HG03469 (cell line): ENCODE measurements at regions not wholly inside any gene's neighbourhood (a gene's known extent, or its start where the extent isn't known, plus 50 kb on each side); places are given as distances from the start of the nearest gene placed in this dataset.
"Not testable (repeated sequence)": the region's sequence is repeated elsewhere in the genome, so short reads cannot be mapped to it uniquely, and the experiment has no call there.

ENCODE experiments used
- ATAC-seq: cut with Tn5 transposase; IDR thresholded peaks from one replicate; pipeline ENCODE4 v1.9.1; 2021; ENCODE audit warnings: mild to moderate bottlenecking, moderate library complexity, moderate number of reproducible peaks; ENCODE audit not compliant: unreplicated experiment

DNA sequence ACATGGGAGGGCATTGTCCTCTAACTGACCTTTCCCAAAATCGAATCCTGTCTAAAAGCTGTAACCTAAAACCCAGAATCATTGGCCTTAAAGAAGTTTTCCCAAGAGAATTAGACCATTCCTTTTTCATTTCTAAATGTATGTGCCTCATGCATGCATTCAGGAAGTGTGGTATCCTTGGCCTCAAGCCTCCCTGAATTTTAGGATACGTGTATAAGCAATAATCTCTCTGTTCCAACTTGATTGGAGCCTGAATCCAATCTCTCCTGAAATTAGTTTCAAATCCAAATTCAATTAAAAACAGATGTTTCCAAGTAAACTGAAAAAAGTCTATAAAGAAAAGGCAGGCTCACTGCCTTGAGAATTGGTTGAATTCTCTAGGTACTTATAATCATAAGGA is 86.0 kb upstream of the VEPH1 start:
- ATAC-seq: no peak

DNA sequence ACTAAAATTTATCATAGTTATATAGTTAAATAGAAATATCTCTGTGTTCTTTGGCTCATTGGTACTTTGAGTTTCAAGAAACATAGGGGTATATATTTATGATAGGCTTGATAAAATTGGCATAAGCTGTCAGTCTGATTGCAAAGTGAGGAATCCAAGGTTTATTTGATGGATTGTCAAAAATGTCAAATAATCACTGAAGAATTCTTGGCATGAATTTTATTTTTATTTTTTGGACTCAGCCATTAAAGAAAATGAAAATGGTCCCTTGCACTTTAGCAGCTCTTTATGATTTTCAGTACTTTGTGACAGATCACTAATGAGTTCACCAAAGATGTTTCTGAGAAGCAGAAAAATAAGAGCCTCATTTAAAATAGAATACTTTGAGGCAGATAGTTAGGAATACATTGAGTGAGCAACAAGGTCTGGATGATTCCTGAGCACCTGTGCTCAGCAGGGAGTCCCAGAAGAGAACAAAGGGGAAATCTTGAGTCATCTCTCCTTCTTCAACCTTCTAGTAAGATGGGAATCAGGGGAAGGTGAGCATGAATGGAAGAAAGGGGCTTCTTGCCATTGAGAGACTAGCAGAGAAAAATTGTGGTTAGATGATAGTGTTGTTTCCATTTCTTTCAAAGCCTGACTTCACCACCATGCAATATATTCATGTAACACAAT is 85.3 kb upstream of the VEPH1 start:
- ATAC-seq: no peak

DNA sequence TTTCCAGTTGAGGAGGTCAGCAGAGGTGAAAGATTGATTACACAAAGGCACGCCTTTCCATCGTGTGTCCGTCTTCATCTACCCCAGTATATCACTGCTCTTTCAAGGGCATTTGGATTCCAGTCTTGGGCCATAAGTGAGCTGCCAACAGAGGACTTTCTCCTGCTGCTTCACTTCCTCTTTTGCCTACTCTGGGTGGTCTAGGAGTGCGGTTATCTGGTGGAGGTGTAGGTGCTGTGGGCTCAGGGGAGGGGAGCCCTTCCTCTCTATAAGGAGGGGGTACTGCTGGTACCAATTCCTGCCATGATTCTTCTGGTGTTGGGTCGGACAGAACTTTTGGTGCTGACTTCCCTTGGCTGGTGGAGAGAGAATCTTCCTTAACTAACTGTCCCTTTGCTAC is 83.1 kb upstream of the VEPH1 start:
- no peak for ATAC-seq

DNA sequence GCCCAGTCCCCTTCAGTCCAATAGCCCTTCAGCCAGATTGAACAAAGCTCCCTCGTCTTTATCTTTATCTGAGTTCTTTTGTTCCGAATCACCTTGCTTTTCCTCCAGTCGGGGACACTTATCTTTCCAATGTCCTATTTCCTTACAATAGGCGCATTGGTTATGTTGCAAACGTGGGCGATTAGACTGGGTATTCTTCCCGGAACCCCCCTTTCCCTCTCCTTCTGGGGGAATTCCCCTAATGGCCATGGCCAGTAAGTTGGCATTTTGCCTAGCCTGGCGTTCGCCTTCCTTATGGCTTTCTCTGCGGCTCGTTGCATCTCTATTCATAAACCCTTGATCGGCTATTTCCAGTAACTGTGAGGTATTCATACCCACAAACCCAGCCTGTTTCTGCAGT is 82.2 kb upstream of the VEPH1 start:
- no peak for ATAC-seq

DNA sequence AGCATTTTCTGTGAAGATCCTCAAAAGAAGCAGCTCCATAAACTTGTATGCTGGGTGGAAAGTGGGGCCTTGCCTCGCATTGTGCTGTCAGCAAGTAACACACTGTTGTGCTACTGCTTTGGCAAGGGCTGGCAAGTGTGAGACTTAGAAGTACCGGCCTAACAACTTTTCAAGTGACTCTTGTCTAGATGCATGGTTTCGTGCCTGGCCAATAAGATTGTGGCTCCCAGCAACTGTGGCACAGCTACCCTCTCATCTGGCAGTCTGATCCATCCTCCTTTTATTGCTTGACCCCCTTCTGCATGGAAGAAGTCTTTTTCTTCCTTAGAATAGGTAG is 79.4 kb upstream of the VEPH1 start:
- no peak for ATAC-seq

DNA sequence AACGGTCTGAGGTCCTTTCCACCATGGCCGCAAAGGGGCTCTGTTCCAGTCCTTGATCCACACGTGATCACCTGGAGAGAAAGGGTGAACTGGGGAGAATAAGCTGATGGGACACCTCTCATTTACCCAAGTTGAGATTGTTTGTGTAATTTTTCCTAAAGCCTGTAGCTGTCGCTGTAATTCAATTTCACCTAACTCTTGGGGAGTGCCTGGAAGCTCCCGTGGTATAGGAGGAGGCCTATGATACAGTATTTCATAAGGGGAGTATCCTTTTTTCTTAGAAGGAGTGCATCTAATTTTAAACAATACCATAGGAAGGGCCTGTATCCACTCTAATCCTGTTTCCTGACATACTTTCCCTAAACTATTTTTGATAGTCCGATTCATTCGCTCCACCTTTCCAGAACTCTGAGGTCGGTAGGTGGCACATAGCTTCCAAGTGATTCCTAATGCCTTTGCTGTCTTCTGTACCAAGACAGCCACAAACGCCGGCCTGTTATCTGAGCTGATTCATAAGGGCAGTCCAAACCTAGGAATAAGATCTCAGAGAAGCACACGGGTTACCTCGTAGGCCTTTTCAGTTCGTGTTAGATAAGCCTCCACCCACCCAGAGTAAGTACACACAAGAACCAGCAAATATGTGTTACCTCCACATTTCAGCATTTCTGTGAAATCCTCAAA is 78.9 kb upstream of the VEPH1 start:
- ATAC-seq: not testable (repeated sequence)

DNA sequence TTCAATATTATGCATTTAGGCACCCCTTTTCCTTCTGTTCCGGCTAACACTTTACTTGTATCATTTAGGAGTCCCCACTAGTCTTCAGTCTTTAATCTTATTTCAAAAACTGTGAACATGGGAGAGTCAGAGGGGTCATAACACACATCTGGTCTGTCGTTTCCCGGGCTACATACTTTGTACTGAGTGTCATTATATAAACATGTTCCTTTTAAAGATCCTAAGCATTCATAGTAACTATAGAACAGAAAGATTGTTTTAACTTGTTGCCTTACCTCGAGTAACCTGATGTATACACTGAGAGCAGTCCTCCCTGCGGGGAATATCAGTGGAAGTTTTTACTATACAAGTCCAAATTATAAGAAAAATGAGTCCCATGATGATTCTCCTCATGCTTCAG is 78.2 kb upstream of the VEPH1 start:
- ATAC-seq: no peak

DNA sequence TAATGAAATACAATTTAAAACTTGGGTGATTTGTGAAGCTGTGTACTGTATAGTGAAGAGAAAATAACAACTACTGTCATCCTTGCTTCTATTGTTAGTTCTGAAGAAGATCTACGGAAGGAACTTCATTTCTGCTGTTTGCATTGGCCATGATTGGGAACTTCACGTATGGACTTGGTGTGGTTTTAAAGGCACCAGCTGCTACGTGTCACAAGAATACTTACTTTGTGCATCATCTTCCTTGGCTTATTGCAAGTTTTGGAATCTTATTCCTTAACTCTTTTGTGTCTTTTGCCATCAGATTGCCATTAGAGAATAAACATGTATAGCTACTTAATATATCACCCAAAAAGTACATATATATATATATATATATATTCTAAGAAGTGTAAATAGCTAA is 75.0 kb upstream of the VEPH1 start:
- no peak for ATAC-seq

DNA sequence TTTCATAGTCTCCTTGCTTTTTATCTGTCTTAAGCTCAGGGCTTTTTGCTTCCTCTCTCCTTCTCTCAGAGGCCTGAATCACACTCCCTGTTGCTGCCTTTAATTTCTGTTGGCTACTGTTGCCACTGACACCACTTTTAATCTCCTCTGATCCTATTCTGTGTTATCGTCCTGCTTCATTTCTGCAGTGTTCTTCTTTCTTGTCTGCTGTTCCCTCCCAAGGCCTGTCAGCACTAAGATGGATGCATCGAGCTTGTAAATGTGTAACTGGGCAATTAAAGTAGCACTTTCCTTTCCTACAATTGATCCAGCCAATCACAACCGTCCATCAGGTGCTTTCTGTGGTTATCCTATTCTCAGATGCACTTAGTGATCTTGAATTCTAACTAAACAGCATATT is 71.3 kb upstream of the VEPH1 start:
- no peak for ATAC-seq

DNA sequence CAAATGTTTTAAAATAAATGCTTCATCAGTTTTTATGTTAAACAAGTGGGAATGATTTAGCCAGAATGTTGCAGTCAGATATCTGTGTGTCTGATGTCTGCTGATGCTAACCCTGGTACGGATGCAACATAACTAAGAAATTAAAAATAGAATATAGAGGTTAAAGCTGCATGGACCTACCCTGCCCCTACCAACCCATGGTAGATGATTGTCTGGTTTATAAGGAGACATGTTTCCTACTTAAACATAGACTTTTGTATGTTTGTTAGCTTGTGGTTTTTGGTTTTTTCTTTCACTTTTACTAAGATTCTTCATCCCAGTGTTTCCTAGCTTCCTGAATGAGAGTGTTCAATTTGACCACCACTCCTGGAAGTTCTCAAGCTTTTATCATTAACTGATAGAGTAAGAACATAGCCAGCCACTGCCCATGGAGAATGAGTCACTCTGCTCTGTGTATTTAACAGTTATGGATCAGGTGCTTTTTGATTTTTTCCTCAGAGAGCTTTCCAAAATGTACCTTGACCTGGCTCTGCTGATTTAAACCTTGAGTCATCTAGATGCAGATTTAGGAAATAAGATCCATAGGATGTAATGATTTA is 70.7 kb upstream of the VEPH1 start:
- no peak for ATAC-seq

DNA sequence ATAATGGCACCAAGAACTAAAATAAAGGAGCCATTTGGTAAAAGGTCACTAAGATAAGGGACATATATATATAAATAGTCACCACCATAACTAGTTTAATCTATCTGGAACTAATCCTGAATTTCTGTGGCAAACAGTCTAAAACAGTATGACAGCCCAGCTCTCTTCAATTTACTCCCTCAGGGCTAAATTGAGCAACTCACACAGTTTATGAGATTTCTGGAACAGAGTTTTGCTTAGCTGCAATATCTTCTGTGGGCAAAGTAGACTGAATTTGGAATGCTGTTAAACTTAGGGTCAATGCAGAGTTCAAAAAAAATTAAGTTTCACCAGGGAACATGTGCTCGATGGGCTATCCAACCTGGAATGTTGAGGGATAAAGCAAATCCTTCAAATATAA is 70.1 kb upstream of the VEPH1 start:
- no peak for ATAC-seq

DNA sequence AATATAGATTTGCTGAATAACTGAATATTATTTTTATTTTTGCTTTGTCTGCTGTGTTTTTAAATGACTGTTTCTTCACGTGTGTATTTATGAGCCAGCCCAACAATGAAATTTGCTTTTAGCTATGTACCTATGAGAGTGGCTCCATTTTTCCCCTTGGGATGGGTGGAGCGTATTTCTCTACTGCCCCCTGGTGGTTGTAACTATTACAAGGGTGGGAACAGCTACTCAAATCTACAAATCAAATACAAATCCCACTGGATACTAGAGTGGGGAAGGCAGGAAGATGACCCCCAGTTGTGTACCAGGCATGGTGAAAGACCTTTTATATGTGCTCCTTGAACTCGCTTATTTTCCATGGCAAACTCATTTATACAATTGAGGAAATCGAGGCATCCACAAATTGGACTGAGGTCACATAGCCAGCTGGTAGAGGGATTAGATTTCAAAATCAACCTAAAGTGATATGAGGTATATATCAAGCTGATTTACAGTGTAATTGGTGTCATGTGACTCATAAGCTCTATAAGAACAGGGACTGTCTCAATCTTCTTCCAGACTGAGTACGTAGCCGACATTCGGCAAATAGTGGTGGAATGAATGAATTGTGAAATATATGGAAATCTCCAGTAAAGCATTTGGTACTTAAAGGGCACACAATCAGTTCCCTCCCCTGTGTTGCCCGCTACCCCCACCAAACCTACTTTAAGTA is 69.5 kb upstream of the VEPH1 start:
- ATAC-seq: peak; percentile 51

DNA sequence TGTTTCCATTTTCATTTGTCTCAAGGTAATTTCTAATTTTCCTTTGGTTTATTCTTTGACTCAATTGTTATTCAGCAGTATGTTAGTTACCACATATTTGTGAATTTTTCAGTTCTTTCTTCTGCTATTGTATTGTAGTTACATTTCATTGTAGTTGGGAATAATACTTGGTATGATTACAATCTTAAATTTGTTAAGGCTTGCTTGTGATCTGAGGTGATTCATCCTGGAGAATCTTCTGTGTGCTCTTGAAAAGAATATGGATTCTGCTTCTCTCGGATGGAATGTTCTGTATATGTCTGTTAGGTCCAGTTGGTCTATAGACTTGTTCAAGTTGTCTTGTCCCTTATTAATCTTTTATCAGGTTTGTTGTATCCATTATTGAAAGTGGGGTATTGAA is 63.4 kb upstream of the VEPH1 start:
- no peak for ATAC-seq

DNA sequence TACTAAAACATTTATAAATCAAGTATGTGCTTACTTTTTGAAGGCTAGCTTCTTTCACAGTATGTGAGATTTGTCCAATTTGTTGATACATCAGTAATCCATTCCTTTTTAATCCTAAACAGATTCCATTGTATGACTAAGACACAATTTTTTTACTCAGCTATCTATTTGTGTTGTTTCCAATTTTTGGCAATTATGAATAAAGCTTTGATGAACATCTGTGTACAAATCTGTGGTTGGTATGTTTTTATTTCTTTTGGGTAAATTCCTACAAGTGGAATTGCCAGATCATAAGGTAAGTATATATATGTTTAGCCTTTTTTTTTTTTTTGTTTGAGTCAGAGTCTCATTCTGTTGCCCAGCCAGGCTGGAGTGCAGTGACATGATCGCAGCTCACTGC is 56.2 kb upstream of the VEPH1 start:
- ATAC-seq: no peak
